ENCODE measurements at regions not wholly inside any gene's neighbourhood (a gene's known extent, or its start where the extent isn't known, plus 50 kb on each side); places are given as distances from the start of the nearest gene placed in this dataset.
A peak's percentile ranks its signal among the peaks of the same experiment; 100 is the strongest.

GRCh38 chr2:194203898-194204297 lies 1453.1 kb upstream of the SLC39A10 start:
- Histone ChIP-seq H3K27me3 (no peaks in the 10 kb centered on the region), H3K4me3 (no peak overlapping the region), H3K27ac (no peak overlapping the region), H3K36me3 (no peaks in the 10 kb centered on the region), H3K9me3 (no peaks in the 10 kb centered on the region), H3K4me1 (no peaks in the 10 kb centered on the region)
- 47 to 80% methylated on average over 1 of the region's 1 CpG for WGBS, 2 donors
- no peak for DNase-seq
- intact Hi-C loops (cut with DNase I): no loop called here
- no peak for TF ChIP-seq POLR2A (IDR thresholded peaks at IDR 0.05)
- TF ChIP-seq CTCF (IDR thresholded peaks at IDR 0.05): no peak
- TF ChIP-seq EP300 (IDR thresholded peaks at IDR 0.05): no peak
- TF ChIP-seq POLR2AphosphoS5 (IDR thresholded peaks at IDR 0.05): no peak

GRCh38 chr2:194182888-194183287 lies 1474.1 kb upstream of the SLC39A10 start:
- no peak for DNase-seq
- TF ChIP-seq POLR2AphosphoS5 (IDR thresholded peaks at IDR 0.05): no peak
- TF ChIP-seq CTCF (IDR thresholded peaks at IDR 0.05): no peak
- TF ChIP-seq EP300 (IDR thresholded peaks at IDR 0.05): no peak
- TF ChIP-seq POLR2A (IDR thresholded peaks at IDR 0.05): no peak
- intact Hi-C loops (cut with DNase I): no loop called here
- Histone ChIP-seq H3K9me3 (peaks cover 0 to 1% (median 0%) of the 10 kb centered on the region in 4 donors), H3K36me3 (no peaks in the 10 kb centered on the region), H3K4me3 (no peak overlapping the region), H3K27ac (no peak overlapping the region), H3K27me3 (no peaks in the 10 kb centered on the region), H3K4me1 (no peaks in the 10 kb centered on the region)
- 41 to 47% methylated on average over 2 of the region's 2 CpGs for WGBS, 2 donors

GRCh38 chr2:194176134-194176533 lies 1480.9 kb upstream of the SLC39A10 start:
- H3K4me3 ChIP-seq: no peak overlapping the region
- TF ChIP-seq EP300 (IDR thresholded peaks at IDR 0.05): no peak
- no peak for TF ChIP-seq POLR2A (IDR thresholded peaks at IDR 0.05)
- no peak for TF ChIP-seq CTCF (IDR thresholded peaks at IDR 0.05)
- 96% methylated on average over 22 of the region's 22 CpGs for WGBS, 2 donors
- intact Hi-C loops (cut with DNase I): no loop called here
- no peaks in the 10 kb centered on the region for H3K27me3 ChIP-seq
- H3K4me1 ChIP-seq: no peaks in the 10 kb centered on the region
- no peaks in the 10 kb centered on the region for H3K36me3 ChIP-seq
- no peak overlapping the region for H3K27ac ChIP-seq
- peaks cover 0 to 1% (median 0%) of the 10 kb centered on the region in 4 donors for H3K9me3 ChIP-seq
- no peak for DNase-seq

- intact Hi-C loops (cut with DNase I): no loop called here
- H3K4me3 ChIP-seq: no peak overlapping the region
- no peaks in the 10 kb centered on the region for H3K36me3 ChIP-seq
- no peak overlapping the region for H3K27ac ChIP-seq
- TF ChIP-seq POLR2A (IDR thresholded peaks at IDR 0.05): no peak
- no peak for TF ChIP-seq POLR2AphosphoS5 (IDR thresholded peaks at IDR 0.05)
- no peak for TF ChIP-seq EP300 (IDR thresholded peaks at IDR 0.05)
- TF ChIP-seq CTCF (IDR thresholded peaks at IDR 0.05): peak in 1 of 4 experiments; percentile 10
- H3K27me3 ChIP-seq: no peaks in the 10 kb centered on the region
- 47 to 48% methylated on average over 2 of the region's 2 CpGs for WGBS, 2 donors
- no peak for DNase-seq
- H3K4me1 ChIP-seq: no peaks in the 10 kb centered on the region
- H3K9me3 ChIP-seq: no peaks in the 10 kb centered on the region
These were observed 1490.2 kb upstream of the SLC39A10 start for GRCh38 chr2:194166818-194167217.

- Histone ChIP-seq H3K36me3 (no peaks in the 10 kb centered on the region), H3K27me3 (no peaks in the 10 kb centered on the region), H3K4me1 (no peaks in the 10 kb centered on the region), H3K27ac (no peak overlapping the region), H3K4me3 (no peak overlapping the region), H3K9me3 (peaks cover 0 to 4% (median 0%) of the 10 kb centered on the region in 4 donors)
- DNase-seq: no peak
- intact Hi-C loops (cut with DNase I): no loop called here
- WGBS, 2 donors: 78 to 84% methylated on average over 4 of the region's 4 CpGs
- no peak for TF ChIP-seq POLR2A (IDR thresholded peaks at IDR 0.05)
- TF ChIP-seq CTCF (IDR thresholded peaks at IDR 0.05): no peak
- no peak for TF ChIP-seq EP300 (IDR thresholded peaks at IDR 0.05)
- no peak for TF ChIP-seq POLR2AphosphoS5 (IDR thresholded peaks at IDR 0.05)
These were observed 1501.6 kb upstream of the SLC39A10 start for GRCh38 chr2:194155431-194155830.

All from sigmoid colon (tissue), 6 donors.